PC-3 (cell line): ENCODE measurements at regions not wholly inside any gene's neighbourhood (a gene's known extent, or its start where the extent isn't known, plus 50 kb on each side); places are given as distances from the start of the nearest gene placed in this dataset.

Experiments used
- ATAC-seq: fragments of 200-7000 bp; cut with Tn5 transposase; 2 replicates; pipeline ENCODE4 v1.9.1; 2020; ENCODE audit warnings: mild to moderate bottlenecking, moderate library complexity
- BruUV-seq: library from RNA; stranded (reverse); fragments of 400-500 nt; replicated peaks from 2 replicates; lab custom pipeline; 2021; lab: Mats Ljungman, UMichigan
- CTCF ChIA-PET: fragments of 300-600 bp; sonication (Branson Sonifier 250); formaldehyde crosslinking; loops from one replicate; lab custom pipeline; 2022; ENCODE audit warnings: antibody characterized with exemption; lab: Charles Lee
- POLR2A ChIA-PET: fragments of 300-600 bp; sonication (Branson Sonifier 250); formaldehyde crosslinking; loops from one replicate; lab custom pipeline; 2022; ENCODE audit warnings: antibody characterized with exemption; ENCODE audit not compliant: unreplicated experiment; lab: Charles Lee
- DNase-seq: peaks from one replicate; pipeline ENCODE4 v3.0.0-alpha.2; 2015
- H2AFZ ChIP-seq: fragments of 300-600 bp; sonication (generic); 2 replicates; pipeline ENCODE4 v1.6.0; 2016; ENCODE audit warnings: antibody characterized with exemption, low read length
- H3F3A ChIP-seq: fragments of 300-600 bp; sonication (generic); one replicate; pipeline ENCODE4 v1.6.0; 2017; ENCODE audit warnings: antibody characterized with exemption, low read length, control low read depth, mild to moderate bottlenecking; ENCODE audit not compliant: unreplicated experiment
- H3K27ac ChIP-seq: fragments of 300-600 bp; sonication (generic); 2 replicates; pipeline ENCODE4 v1.5.1; 2016; ENCODE audit warnings: mild to moderate bottlenecking, low read length
- H3K27me3 ChIP-seq: fragments of 300-600 bp; sonication (generic); 2 replicates; pipeline ENCODE4 v1.6.1; 2016; ENCODE audit warnings: low read length, mixed read lengths
- H3K36me3 ChIP-seq: fragments of 300-600 bp; sonication (generic); 2 replicates; pipeline ENCODE4 v1.6.1; 2016; ENCODE audit warnings: low read depth, mixed run types, low read length, mixed read lengths
- H3K4me1 ChIP-seq: fragments of 300-600 bp; sonication (generic); 2 replicates; pipeline ENCODE4 v1.5.1; 2016; ENCODE audit warnings: low read length; ENCODE audit not compliant: insufficient read depth
- H3K4me2 ChIP-seq: fragments of 300-600 bp; sonication (generic); 2 replicates; pipeline ENCODE4 v1.6.0; 2016; ENCODE audit warnings: low read length
- H3K4me3 ChIP-seq: fragments of 300-600 bp; sonication (generic); 2 replicates; pipeline ENCODE4 v1.5.1; 2016; ENCODE audit warnings: mild to moderate bottlenecking, low read length, mixed read lengths
- H3K79me2 ChIP-seq: fragments of 300-600 bp; sonication (generic); 2 replicates; pipeline ENCODE4 v1.6.1; 2017; ENCODE audit warnings: low read length, mixed read lengths
- H3K9ac ChIP-seq: fragments of 300-600 bp; sonication (generic); 2 replicates; pipeline ENCODE4 v1.6.0; 2016; ENCODE audit warnings: mild to moderate bottlenecking, low read length
- H3K9me2 ChIP-seq: fragments of 300-600 bp; sonication (generic); replicated peaks from 2 replicates; pipeline ENCODE4 v1.6.1; 2016; ENCODE audit warnings: mixed run types, low read length, mixed read lengths
- H3K9me3 ChIP-seq: fragments of 300-600 bp; sonication (generic); 2 replicates; pipeline ENCODE4 v1.6.1; 2016; ENCODE audit warnings: low read length, mixed read lengths
- H4K20me1 ChIP-seq: fragments of 300-600 bp; sonication (generic); 2 replicates; pipeline ENCODE4 v1.6.1; 2016; ENCODE audit warnings: low read length, mixed read lengths
- EZH2 ChIP-seq: fragments of 300-600 bp; sonication (generic); IDR thresholded peaks from one replicate; pipeline ENCODE4 v1.6.1; 2017; ENCODE audit warnings: antibody characterized with exemption, mild to moderate bottlenecking, low read length; ENCODE audit not compliant: unreplicated experiment
- EZH2phosphoT487 ChIP-seq: fragments of 300-600 bp; sonication (generic); IDR thresholded peaks from 2 replicates; pipeline ENCODE4 v1.6.1; 2018; ENCODE audit warnings: mild to moderate bottlenecking, antibody characterized with exemption, low read length, borderline replicate concordance
- intact Hi-C: fragments of 100-400 bp; cut with micrococcal nuclease; formaldehyde crosslinking; loops from 2 replicates; pipeline ENCODE4 v1.9.0; 2023
- TF ChIP-seq, protein P1 (sequence below): fragments of 300-600 bp; sonication (generic); conservative IDR thresholded peaks from 2 replicates; pipeline ENCODE4 v1.5.1; 2017; ENCODE audit warnings: antibody characterized with exemption, low read depth, mild to moderate bottlenecking, low read length

DNA sequence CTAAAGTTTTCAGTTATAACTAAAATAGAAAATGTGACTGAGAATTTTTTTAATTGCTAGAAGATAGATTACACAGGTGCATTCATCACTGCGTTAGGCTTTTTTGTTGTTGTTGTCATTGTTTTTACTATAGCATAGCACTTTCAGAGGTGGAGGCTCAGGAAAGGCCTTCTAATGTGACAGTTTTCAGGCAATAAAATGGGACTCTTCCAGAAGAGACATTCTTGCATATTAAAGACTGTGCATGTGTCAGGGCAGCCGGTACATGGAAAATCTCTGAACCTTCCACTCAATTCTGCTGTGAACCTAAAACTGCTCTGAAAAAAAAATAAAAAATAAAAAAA is 175.2 kb downstream of the METTL4 start:
- ATAC-seq (no peak; the same call in 1 of the 2 replicates), DNase-seq (no peak)
- no peak overlapping the region for H3K9ac ChIP-seq
- H3K36me3 ChIP-seq = no peaks in the 10 kb centered on the region
- ChIA-PET POLR2A (no interaction called here), CTCF (no interaction called here)
- H3K4me2 ChIP-seq = no peak overlapping the region
- no peak overlapping the region for H3K27ac ChIP-seq
- H4K20me1 ChIP-seq = no peaks in the 10 kb centered on the region
- no peaks in the 10 kb centered on the region for H3K9me3 ChIP-seq
- intact Hi-C loops = no loop called here
- no peak overlapping the region for H2AFZ ChIP-seq
- no peaks in the 10 kb centered on the region for H3K79me2 ChIP-seq
- H3K4me3 ChIP-seq = no peak overlapping the region
- BruUV-seq = no TSS peak
- no peaks in the 10 kb centered on the region for H3F3A ChIP-seq
- TF ChIP-seq EZH2phosphoT487 (no peak), EZH2 (no peak)
- TF ChIP-seq, protein P1, sequence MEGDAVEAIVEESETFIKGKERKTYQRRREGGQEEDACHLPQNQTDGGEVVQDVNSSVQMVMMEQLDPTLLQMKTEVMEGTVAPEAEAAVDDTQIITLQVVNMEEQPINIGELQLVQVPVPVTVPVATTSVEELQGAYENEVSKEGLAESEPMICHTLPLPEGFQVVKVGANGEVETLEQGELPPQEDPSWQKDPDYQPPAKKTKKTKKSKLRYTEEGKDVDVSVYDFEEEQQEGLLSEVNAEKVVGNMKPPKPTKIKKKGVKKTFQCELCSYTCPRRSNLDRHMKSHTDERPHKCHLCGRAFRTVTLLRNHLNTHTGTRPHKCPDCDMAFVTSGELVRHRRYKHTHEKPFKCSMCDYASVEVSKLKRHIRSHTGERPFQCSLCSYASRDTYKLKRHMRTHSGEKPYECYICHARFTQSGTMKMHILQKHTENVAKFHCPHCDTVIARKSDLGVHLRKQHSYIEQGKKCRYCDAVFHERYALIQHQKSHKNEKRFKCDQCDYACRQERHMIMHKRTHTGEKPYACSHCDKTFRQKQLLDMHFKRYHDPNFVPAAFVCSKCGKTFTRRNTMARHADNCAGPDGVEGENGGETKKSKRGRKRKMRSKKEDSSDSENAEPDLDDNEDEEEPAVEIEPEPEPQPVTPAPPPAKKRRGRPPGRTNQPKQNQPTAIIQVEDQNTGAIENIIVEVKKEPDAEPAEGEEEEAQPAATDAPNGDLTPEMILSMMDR = no peak
- H3K4me1 ChIP-seq = 0 out of 2 replicates have a peak, but pooled peaks cover 4% of the 10 kb centered on the region
- no peaks in the 10 kb centered on the region; the same call in 1 of the 2 replicates for H3K9me2 ChIP-seq
- H3K27me3 ChIP-seq = no peaks in the 10 kb centered on the region

DNA sequence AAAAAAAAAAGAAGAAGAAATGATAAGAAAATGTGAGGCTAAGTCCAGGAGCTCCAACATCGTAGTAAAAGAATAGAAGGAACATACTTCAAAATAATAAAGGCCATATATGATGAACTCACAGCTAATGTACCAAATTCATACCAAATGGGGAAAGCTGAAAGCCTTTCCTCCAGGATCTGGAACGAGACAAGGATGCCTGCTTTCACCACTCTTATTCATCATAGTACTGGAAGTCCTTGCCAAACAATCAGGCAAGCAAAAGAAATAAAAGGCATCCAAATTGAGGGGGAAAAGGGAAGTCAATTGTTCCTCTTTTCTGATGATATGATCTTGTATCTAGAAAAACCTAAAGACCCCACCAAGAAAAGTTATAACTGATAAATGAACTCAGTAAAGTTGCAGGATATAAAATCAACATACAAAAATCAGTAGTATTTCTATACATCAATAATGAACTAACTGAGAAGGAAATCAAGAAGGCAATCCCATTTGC is 170.6 kb downstream of the METTL4 start:
- intact Hi-C loops = no loop called here
- CTCF ChIA-PET = no interaction called here

DNA sequence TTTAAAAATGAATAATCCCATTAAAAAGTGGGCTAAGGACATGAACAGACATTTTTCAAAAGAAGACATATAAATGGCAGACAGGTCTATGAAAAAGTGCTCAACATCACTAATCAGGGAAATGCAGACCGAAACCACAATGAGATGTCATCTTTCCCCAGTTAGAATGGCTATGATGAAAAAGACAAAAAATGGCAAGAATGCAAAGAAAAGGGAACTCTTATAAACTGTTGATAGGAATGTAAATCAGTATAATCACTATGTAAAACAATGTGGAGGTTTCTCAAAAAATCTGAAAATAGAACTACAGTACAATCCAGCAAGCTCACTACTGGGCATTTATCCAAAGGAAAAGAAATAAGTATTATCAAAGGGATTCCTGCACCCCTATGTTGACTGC is 169.2 kb downstream of the METTL4 start:
- Histone ChIP-seq H3K9me2 (peaks cover 5% of the 10 kb centered on the region; the same call in 1 of the 2 replicates), H3K36me3 (no peaks in the 10 kb centered on the region), H3K27me3 (no peaks in the 10 kb centered on the region), H4K20me1 (no peaks in the 10 kb centered on the region), H3F3A (no peaks in the 10 kb centered on the region), H3K79me2 (no peaks in the 10 kb centered on the region), H3K27ac (no peak overlapping the region), H3K4me3 (no peak overlapping the region), H3K9me3 (no peaks in the 10 kb centered on the region), H3K9ac (no peak overlapping the region), H3K4me1 (no peaks in the 10 kb centered on the region), H3K4me2 (no peak overlapping the region), H2AFZ (no peak overlapping the region)
- DNase-seq = no peak
- TF ChIP-seq, protein P1 = no peak
- no peak for TF ChIP-seq EZH2
- no peak for TF ChIP-seq EZH2phosphoT487
- intact Hi-C loops = no loop called here
- ChIA-PET CTCF (no interaction called here), POLR2A (no interaction called here)
- BruUV-seq = no TSS peak
- no peak for ATAC-seq

More for the DNA sequence above, 170.6 kb downstream of the METTL4 start:
- Histone ChIP-seq H3F3A (no peaks in the 10 kb centered on the region), H3K27ac (no peak overlapping the region), H4K20me1 (no peaks in the 10 kb centered on the region), H3K27me3 (no peaks in the 10 kb centered on the region), H3K4me2 (no peak overlapping the region), H3K9me2 (peaks cover 5% of the 10 kb centered on the region; the same call in 1 of the 2 replicates), H3K4me3 (no peak overlapping the region), H3K9me3 (no peaks in the 10 kb centered on the region), H2AFZ (no peak overlapping the region), H3K79me2 (no peaks in the 10 kb centered on the region), H3K4me1 (0 out of 2 replicates have a peak, but pooled peaks cover 3% of the 10 kb centered on the region), H3K9ac (no peak overlapping the region), H3K36me3 (no peaks in the 10 kb centered on the region)
- POLR2A ChIA-PET = no interaction called here
- BruUV-seq = no TSS peak
- DNase-seq (no peak), ATAC-seq (no peak)
- TF ChIP-seq EZH2 (no peak), EZH2phosphoT487 (no peak)
- TF ChIP-seq, protein P1 = no peak
